MCF 10A (cell line): ENCODE measurements at regions not wholly inside any gene's neighbourhood (a gene's known extent, or its start where the extent isn't known, plus 50 kb on each side); places are given as distances from the start of the nearest gene placed in this dataset.

Source experiments
- BruUV-seq: library from RNA; stranded (reverse); fragments of 400-500 nt; replicated peaks from 2 replicates; lab custom pipeline; 2021; lab: Mats Ljungman, UMichigan
- CTCF ChIA-PET: fragments of 300-600 bp; sonication (Branson Sonifier 250); formaldehyde crosslinking; extraction: SDS; loops from one replicate; lab custom pipeline; 2021; ENCODE audit warnings: antibody characterized with exemption, inconsistent platforms; lab: Yijun Ruan, JAX
- POLR2A ChIA-PET: fragments of 300-600, 350-650 bp; sonication (Branson Sonifier 250); formaldehyde crosslinking; extraction: SDS; loops from one replicate; lab custom pipeline; 2020; ENCODE audit warnings: antibody characterized with exemption, inconsistent platforms; lab: Yijun Ruan, JAX
- DNase-seq: peaks from one replicate; pipeline ENCODE4 v3.0.0-alpha.2; 2018; ENCODE audit not compliant: unreplicated experiment
- H3K27ac Mint-ChIP-seq: one replicate; pipeline ENCODE4 v1.8.0; 2022; ENCODE audit warnings: mild to moderate bottlenecking, low read depth, mixed read lengths; ENCODE audit not compliant: unreplicated experiment
- H3K27me3 Mint-ChIP-seq: one replicate; pipeline ENCODE4 v1.8.0; 2022; ENCODE audit warnings: mixed read lengths; ENCODE audit not compliant: insufficient read depth, unreplicated experiment
- H3K36me3 Mint-ChIP-seq: one replicate; pipeline ENCODE4 v1.8.0; 2022; ENCODE audit warnings: mild to moderate bottlenecking, moderate library complexity, mixed read lengths; ENCODE audit not compliant: insufficient read depth, unreplicated experiment
- H3K4me1 Mint-ChIP-seq: one replicate; pipeline ENCODE4 v1.8.0; 2022; ENCODE audit warnings: mixed read lengths; ENCODE audit not compliant: insufficient read depth, unreplicated experiment
- H3K4me3 Mint-ChIP-seq: one replicate; pipeline ENCODE4 v1.8.0; 2022; ENCODE audit warnings: mild to moderate bottlenecking, moderate library complexity, mixed read lengths; ENCODE audit not compliant: unreplicated experiment
- H3K9me3 Mint-ChIP-seq: one replicate; pipeline ENCODE4 v1.8.0; 2022; ENCODE audit warnings: mixed read lengths; ENCODE audit not compliant: unreplicated experiment
- CTCF ChIP-seq: fragments of 200-600 bp; IDR thresholded peaks from one replicate; pipeline ENCODE4 v1.8.0; 2022; ENCODE audit warnings: antibody characterized with exemption, mild to moderate bottlenecking; ENCODE audit not compliant: unreplicated experiment
- intact Hi-C: fragments of 100-400 bp; cut with micrococcal nuclease; formaldehyde crosslinking; loops from 2 replicates; pipeline ENCODE4 v1.14.1; 2022

- POLR2A ChIA-PET, result no interaction called here
- no peak for DNase-seq
- intact Hi-C loops, result no loop called here
- no peaks in the 10 kb centered on the region for H3K4me1 Mint-ChIP-seq
- TF ChIP-seq CTCF, result no peak
- no peaks in the 10 kb centered on the region for H3K27me3 Mint-ChIP-seq
- no peak overlapping the region for H3K4me3 Mint-ChIP-seq
- peaks cover 3% of the 10 kb centered on the region for H3K9me3 Mint-ChIP-seq
- H3K27ac Mint-ChIP-seq, result no peak overlapping the region
- no TSS peak for BruUV-seq
- no peaks in the 10 kb centered on the region for H3K36me3 Mint-ChIP-seq
- CTCF ChIA-PET, result interaction anchor here (1.4 kb wide), 1 partner anchor 11 kb away, joined by 3 read pairs; no protein-coding TSS in a partner anchor
These were observed 966.5 kb upstream of the TYRP1 start for GRCh38 chr9:11726659-11727058.

- peak; percentile 3 for DNase-seq
- Mint-ChIP-seq H3K27me3 (no peaks in the 10 kb centered on the region), H3K4me3 (no peak overlapping the region), H3K36me3 (no peaks in the 10 kb centered on the region), H3K9me3 (peaks cover 16% of the 10 kb centered on the region), H3K27ac (no peak overlapping the region), H3K4me1 (no peaks in the 10 kb centered on the region)
- TF ChIP-seq CTCF, result no peak
- ChIA-PET CTCF (interaction anchor here (0.6 kb wide), 1 partner anchor 1790 kb away, joined by 3 read pairs; no protein-coding TSS in a partner anchor), POLR2A (no interaction called here)
- no TSS peak for BruUV-seq
- intact Hi-C loops, result no loop called here
These were observed 957.8 kb upstream of the TYRP1 start for GRCh38 chr9:11735391-11735790.

GRCh38 chr9:11742471-11742870, 950.7 kb upstream of the TYRP1 start:
- Mint-ChIP-seq H3K9me3 (no peaks in the 10 kb centered on the region), H3K27ac (no peak overlapping the region), H3K36me3 (no peaks in the 10 kb centered on the region), H3K4me1 (no peaks in the 10 kb centered on the region), H3K4me3 (no peak overlapping the region), H3K27me3 (peaks cover 12% of the 10 kb centered on the region)
- no peak for DNase-seq
- ChIA-PET CTCF (interaction anchor here (0.6 kb wide), 1 partner anchor 163 kb away, joined by 3 read pairs; no protein-coding TSS in a partner anchor), POLR2A (no interaction called here)
- BruUV-seq, result no TSS peak
- intact Hi-C loops, result no loop called here
- no peak for TF ChIP-seq CTCF

- intact Hi-C loops, result no loop called here
- ChIA-PET POLR2A (no interaction called here), CTCF (interaction anchor here (0.6 kb wide), 1 partner anchor 164 kb away, joined by 3 read pairs; no protein-coding TSS in a partner anchor)
- Mint-ChIP-seq H3K9me3 (no peaks in the 10 kb centered on the region), H3K27ac (no peak overlapping the region), H3K4me1 (no peaks in the 10 kb centered on the region), H3K27me3 (peaks cover 12% of the 10 kb centered on the region), H3K4me3 (no peak overlapping the region), H3K36me3 (no peaks in the 10 kb centered on the region)
- no peak for DNase-seq
- no peak for TF ChIP-seq CTCF
- no TSS peak for BruUV-seq
These were observed 949.8 kb upstream of the TYRP1 start for GRCh38 chr9:11743356-11743755.
